Motor neuron (in vitro differentiated cells): ENCODE measurements at regions not wholly inside any gene's neighbourhood (a gene's known extent, or its start where the extent isn't known, plus 50 kb on each side); places are given as distances from the start of the nearest gene placed in this dataset.

ENCODE experiments used
- ATAC-seq, 8 experiments: fragments of 200-7000 bp; cut with Tn5 transposase; replicated peaks in 6 of 8; 2 replicates each; pipeline ENCODE4 v1.8.0; 2021; ENCODE audit warnings: mild to moderate bottlenecking in 8 of 8, moderate library complexity in 8 of 8
- H3K27ac ChIP-seq, 2 donors: fragments of 250-450 bp; sonication (Bioruptor Pico); 2 replicates each; pipeline ENCODE4 v1.9.0; 2021; ENCODE audit warnings: antibody characterized with exemption in 2 of 2, mild to moderate bottlenecking in 2 of 2, moderate library complexity in 1 of 2
- H3K4me1 ChIP-seq, 2 donors: fragments of 250-450 bp; sonication (Bioruptor Pico); replicated peaks in 1 of 2; 2 replicates each; pipeline ENCODE4 v1.6.1; 2021; ENCODE audit warnings: antibody characterized with exemption in 2 of 2, mild to moderate bottlenecking in 2 of 2, moderate library complexity in 1 of 2
- H3K4me3 ChIP-seq, 5 donors: fragments of 250-450 bp; sonication (Bioruptor Pico); 2 replicates each; pipeline ENCODE4 v1.9.0; 2021; ENCODE audit warnings: antibody characterized with exemption in 5 of 5, mild to moderate bottlenecking in 5 of 5, moderate library complexity in 4 of 5
- WGBS, 10 experiments: fragments of 450-650 bp; shearing (Covaris generic); methylation state at CpG; one replicate each; pipeline ENCODE4 v1.0.0; 2022; 5-methylcytosine and 5-hydroxymethylcytosine counted together
- in situ Hi-C, 9 experiments: fragments of 400-800 bp; cut with MboI; loops; one replicate each; pipeline ENCODE4 v1.15.0; 2021; ENCODE audit warnings: low sequenced_read_pairs in 9 of 9, low pct_unique_long_range_greater_than_20kb in 2 of 9; ENCODE audit not compliant: unreplicated experiment in 9 of 9

DNA sequence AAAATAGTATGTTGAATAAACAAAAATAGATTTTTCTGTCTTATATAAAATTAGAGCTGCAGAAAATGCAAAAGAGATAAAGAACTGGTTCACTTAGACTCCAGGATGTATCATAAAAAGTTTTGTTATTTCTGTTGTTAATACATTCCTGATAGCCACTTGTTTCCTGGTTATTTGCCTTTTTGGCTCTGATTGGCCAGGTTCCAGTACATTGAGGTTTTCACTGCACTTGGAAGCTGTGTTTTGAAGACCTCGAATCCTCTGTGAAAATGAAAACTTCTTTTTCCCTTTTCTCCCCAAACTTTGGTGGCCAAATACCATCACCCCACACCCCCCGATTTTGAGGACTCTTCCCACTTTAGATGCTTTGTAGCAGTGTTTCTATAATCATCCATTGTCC is 525.3 kb downstream of the MED13L start:
- in situ Hi-C loops: loop anchor here (10.0 to 25.0 kb wide), 2 partner anchors 1087 to 1090 kb away; no protein-coding TSS in a partner anchor
- WGBS, 10 experiments: 18 to 80% (median 47%) methylated on average over 1 to 2 of the region's 2 CpGs
- Histone ChIP-seq H3K4me3 (no peak overlapping the region), H3K4me1 (no peaks in the 10 kb centered on the region), H3K27ac (no peak overlapping the region)
- ATAC-seq: no peak

DNA sequence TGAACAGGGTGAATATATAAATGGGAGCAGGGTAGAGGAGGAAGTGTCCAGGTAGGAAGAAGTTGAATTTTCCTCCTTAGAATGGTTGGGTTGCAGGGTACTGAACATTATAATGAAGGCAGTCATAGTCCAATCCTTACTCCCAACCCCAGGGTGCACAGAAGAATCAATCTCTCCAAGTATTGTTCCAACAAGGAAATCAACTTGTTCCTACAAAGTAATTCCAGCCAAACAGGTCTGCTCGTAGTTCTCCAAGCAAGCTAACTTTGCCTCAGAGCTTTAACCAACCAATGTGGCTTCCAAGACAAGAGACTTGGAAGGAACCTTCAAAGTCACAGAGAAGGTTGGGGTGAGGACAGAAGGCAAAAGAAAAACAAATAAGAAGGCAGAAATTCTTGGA is 527.2 kb downstream of the MED13L start:
- Histone ChIP-seq H3K27ac (no peak overlapping the region), H3K4me3 (no peak overlapping the region), H3K4me1 (no peaks in the 10 kb centered on the region)
- in situ Hi-C loops: loop anchor here (10.0 to 25.0 kb wide), 2 partner anchors 1086 to 1088 kb away; no protein-coding TSS in a partner anchor
- WGBS, 10 experiments: 50 to 100% (median 92%) methylated on average over 1 of the region's 1 CpG; no CpG with 5 or more reads in 3 of the 10 experiments
- no peak for ATAC-seq

DNA sequence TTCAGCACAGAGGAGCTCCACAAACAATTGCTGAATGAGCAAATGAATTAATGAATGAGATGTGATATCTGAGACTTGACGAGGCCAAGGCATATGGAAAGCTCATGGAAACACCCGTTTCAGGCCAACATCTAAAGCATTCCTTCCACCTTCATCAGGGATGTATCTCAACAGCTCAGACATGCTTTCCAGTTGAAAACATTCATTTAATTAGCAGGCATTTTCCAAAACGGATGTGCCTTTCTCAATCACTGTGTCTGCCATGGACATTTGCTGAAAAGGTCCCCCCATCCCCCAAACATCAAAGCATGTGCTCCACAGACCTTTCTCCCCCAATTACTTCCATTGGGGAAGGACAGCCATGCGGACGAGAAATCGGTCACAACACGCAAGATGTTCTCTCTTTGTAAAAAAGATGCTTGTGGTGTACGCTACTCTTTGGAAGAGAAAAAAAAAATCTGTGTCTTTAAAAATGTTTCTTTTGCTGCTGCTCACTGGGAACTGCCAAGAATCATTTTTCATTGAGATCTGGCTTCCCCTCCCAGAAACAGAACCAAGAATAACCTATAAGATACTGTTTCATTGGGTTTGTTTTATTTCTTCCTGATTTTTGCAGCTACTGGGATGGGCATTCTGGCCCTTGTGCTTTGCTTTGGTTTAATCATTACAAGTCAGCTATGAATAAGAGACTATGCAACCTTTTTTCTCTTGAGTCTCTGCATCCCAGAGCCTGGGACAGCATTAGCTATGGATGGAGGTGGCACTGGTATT is 528.2 kb downstream of the MED13L start:
- 19 to 100% (median 75%) methylated on average over 4 to 8 of the region's 8 CpGs for WGBS, 10 experiments
- Histone ChIP-seq H3K4me3 (no peak overlapping the region), H3K27ac (no peak overlapping the region), H3K4me1 (no peaks in the 10 kb centered on the region)
- ATAC-seq: no peak
- in situ Hi-C loops: no loop called here

- 34 to 85% (median 76%) methylated on average over 4 to 9 of the region's 9 CpGs for WGBS, 10 experiments
- H3K4me1 ChIP-seq: no peaks in the 10 kb centered on the region
- no peak overlapping the region for H3K4me3 ChIP-seq
- H3K27ac ChIP-seq: no peak overlapping the region
- no peak for ATAC-seq
- in situ Hi-C loops: no loop called here
Measured at GRCh38 chr12:115740586-115741155, 536.8 kb downstream of the MED13L start.

GRCh38 chr12:115737895-115738294 is 539.6 kb downstream of the MED13L start:
- H3K4me3 ChIP-seq: no peak overlapping the region
- no peak overlapping the region for H3K27ac ChIP-seq
- no peaks in the 10 kb centered on the region for H3K4me1 ChIP-seq
- 0 to 100% (median 48%) methylated on average over 1 to 2 of the region's 2 CpGs; no CpG with 5 or more reads in 4 of the 10 experiments for WGBS, 10 experiments
- no peak for ATAC-seq
- in situ Hi-C loops: no loop called here

DNA sequence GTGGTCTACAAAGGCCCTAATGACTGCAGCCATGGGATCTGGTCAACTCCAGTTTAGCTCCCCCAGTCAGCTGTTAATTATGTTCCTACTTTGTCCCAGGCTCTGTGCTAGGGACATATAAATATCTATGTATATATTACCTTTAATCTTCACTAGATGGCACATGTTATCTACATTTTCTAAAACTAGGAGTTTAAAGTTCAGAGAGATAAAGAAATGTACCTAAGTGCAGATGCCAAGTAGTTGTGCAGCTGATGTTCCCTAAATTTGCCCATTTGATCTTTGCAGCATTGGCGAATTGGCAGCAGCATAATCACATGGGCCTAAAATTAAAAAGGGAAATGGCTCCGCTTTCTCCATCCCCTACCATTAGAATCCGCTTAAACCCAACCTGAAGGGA is 541.1 kb downstream of the MED13L start:
- 21 to 100% (median 85%) methylated on average over 1 to 3 of the region's 3 CpGs; no CpG with 5 or more reads in 1 of the 10 experiments for WGBS, 10 experiments
- no peak for ATAC-seq
- Histone ChIP-seq H3K4me3 (no peak overlapping the region), H3K4me1 (no peaks in the 10 kb centered on the region), H3K27ac (no peak overlapping the region)
- in situ Hi-C loops: no loop called here

- H3K27ac ChIP-seq: no peak overlapping the region
- no peaks in the 10 kb centered on the region for H3K4me1 ChIP-seq
- 0 to 83% (median 44%) methylated on average over 1 to 4 of the region's 4 CpGs; no CpG with 5 or more reads in 1 of the 10 experiments for WGBS, 10 experiments
- H3K4me3 ChIP-seq: no peak overlapping the region
- in situ Hi-C loops: no loop called here
- no peak for ATAC-seq
Measured at GRCh38 chr12:115730975-115731541, 546.4 kb downstream of the MED13L start.

DNA sequence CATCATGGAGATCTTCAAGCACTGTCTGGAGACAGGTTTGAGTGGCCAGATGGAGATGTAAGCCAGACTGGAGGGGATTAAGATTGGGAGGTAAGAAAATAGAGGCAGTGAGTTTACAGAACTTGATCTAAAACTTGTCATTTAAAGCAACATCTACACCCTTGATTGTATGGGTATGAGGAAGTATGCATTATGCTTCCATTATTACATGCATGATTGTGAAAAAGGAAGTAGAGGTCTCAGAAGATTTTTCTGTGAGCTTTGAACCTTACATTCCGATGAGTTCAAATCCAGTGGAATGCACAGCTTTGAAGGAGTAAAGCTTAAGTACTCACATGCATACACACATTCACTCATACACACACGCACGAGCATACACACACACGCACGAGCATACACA is 550.8 kb downstream of the MED13L start:
- ATAC-seq: no peak
- no peaks in the 10 kb centered on the region for H3K4me1 ChIP-seq
- no peak overlapping the region for H3K4me3 ChIP-seq
- WGBS, 10 experiments: 0 to 100% (median 91%) methylated on average over 2 to 5 of the region's 5 CpGs; no CpG with 5 or more reads in 3 of the 10 experiments
- in situ Hi-C loops: no loop called here
- no peak overlapping the region for H3K27ac ChIP-seq

DNA sequence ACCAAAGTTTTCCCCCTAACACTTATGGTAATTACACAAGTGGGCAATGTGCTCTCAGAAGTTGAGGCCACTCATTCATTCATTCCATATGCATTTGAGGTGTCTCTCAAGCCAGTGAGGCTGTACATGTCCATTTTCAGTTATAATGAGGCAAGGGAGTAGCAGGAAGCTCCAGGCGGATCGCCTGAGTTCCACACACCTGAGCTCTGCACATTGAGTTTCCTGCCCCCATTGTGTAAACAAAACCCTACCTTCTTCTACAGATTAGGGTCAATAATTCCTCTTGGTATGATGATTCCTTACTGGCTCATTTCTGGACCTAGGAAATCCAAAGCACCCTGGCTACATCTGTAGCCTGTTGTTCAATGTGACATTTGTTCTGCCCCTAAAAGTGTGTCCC is 555.3 kb downstream of the MED13L start:
- in situ Hi-C loops: no loop called here

DNA sequence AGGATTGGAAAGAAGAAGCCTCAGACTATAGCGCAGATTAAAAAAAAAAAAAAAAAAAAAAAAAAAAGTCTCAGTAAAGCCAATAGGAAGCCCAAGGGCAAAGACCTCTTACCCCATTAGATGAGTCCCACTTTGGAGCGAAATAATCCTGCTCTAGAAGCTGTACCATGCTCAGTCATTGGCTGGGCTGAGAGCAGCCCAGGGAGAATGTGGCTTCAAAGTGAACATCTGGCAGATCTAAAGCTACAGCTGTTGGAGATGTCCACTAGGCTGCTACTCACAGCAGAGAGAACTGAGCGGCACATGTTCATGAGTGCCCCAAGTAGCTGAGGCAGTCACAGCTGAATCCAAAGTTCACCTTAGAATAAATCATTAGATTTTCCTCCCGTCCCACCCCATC is 560.9 kb downstream of the MED13L start:
- in situ Hi-C loops: no loop called here
- H3K4me1 ChIP-seq: no peaks in the 10 kb centered on the region
- H3K27ac ChIP-seq: no peak overlapping the region
- ATAC-seq: no peak
- 0 to 83% (median 60%) methylated on average over 1 to 2 of the region's 4 CpGs; no CpG with 5 or more reads in 1 of the 10 experiments for WGBS, 10 experiments
- no peak overlapping the region for H3K4me3 ChIP-seq

More for the DNA sequence above, 555.3 kb downstream of the MED13L start:
- 50 to 100% (median 95%) methylated on average over 2 of the region's 2 CpGs; no CpG with 5 or more reads in 6 of the 10 experiments for WGBS, 10 experiments
- ATAC-seq: no peak
- Histone ChIP-seq H3K27ac (no peak overlapping the region), H3K4me1 (no peaks in the 10 kb centered on the region), H3K4me3 (no peak overlapping the region)

- no peaks in the 10 kb centered on the region for H3K4me1 ChIP-seq
- no peak overlapping the region for H3K27ac ChIP-seq
- WGBS, 10 experiments: 33 to 86% (median 66%) methylated on average over 1 to 3 of the region's 3 CpGs
- ATAC-seq: no peak
- no peak overlapping the region for H3K4me3 ChIP-seq
- in situ Hi-C loops: no loop called here
Measured at GRCh38 chr12:115712676-115713075, 564.8 kb downstream of the MED13L start.

- Histone ChIP-seq H3K27ac (no peak overlapping the region), H3K4me3 (no peak overlapping the region), H3K4me1 (no peaks in the 10 kb centered on the region)
- peak in 3 of 8 experiments; percentile 31 to 100 (median 98) for ATAC-seq
- in situ Hi-C loops: no loop called here
- 0 to 100% (median 58%) methylated on average over 1 to 3 of the region's 3 CpGs; no CpG with 5 or more reads in 2 of the 10 experiments for WGBS, 10 experiments
Measured at GRCh38 chr12:115710104-115710564, 567.4 kb downstream of the MED13L start.

- 0 to 100% (median 61%) methylated on average over 1 to 10 of the region's 10 CpGs for WGBS, 10 experiments
- no peak overlapping the region for H3K27ac ChIP-seq
- H3K4me1 ChIP-seq: no peaks in the 10 kb centered on the region
- H3K4me3 ChIP-seq: no peak overlapping the region
- in situ Hi-C loops: no loop called here
- peak in 1 of 8 experiments; percentile 14 for ATAC-seq
Measured at GRCh38 chr12:115709540-115710011, 567.9 kb downstream of the MED13L start.
